Bone marrow (tissue), 2 donors: ENCODE measurements at regions not wholly inside any gene's neighbourhood (a gene's known extent, or its start where the extent isn't known, plus 50 kb on each side); places are given as distances from the start of the nearest gene placed in this dataset.

ENCODE experiments used
- DNase-seq, 2 donors: peaks; one replicate each; lab custom pipeline; 2025; lab: John Stamatoyannopoulos, UW

GRCh38 chr10:123606955-123607354 lies 59.2 kb upstream of the GPR26 start:
- DNase-seq = no peak

- DNase-seq = no peak
Observed at GRCh38 chr10:123607386-123607785, 58.8 kb upstream of the GPR26 start.

- no peak for DNase-seq
Observed at GRCh38 chr10:123608047-123608446, 58.1 kb upstream of the GPR26 start.

- DNase-seq = no peak
Observed at GRCh38 chr10:123611243-123611642, 54.9 kb upstream of the GPR26 start.

GRCh38 chr10:123611876-123612275 lies 54.3 kb upstream of the GPR26 start:
- no peak for DNase-seq

- no peak for DNase-seq
Observed at GRCh38 chr10:123613346-123613850, 52.8 kb upstream of the GPR26 start.

- no peak for DNase-seq
Observed at GRCh38 chr10:123614888-123615287, 51.3 kb upstream of the GPR26 start.
